Esophagus muscularis mucosa (tissue), 4 donors: ENCODE measurements at regions not wholly inside any gene's neighbourhood (a gene's known extent, or its start where the extent isn't known, plus 50 kb on each side); places are given as distances from the start of the nearest gene placed in this dataset.
A peak's percentile ranks its signal among the peaks of the same experiment; 100 is the strongest.

Source experiments
- DNase-seq: peaks from one replicate; pipeline ENCODE4 v3.0.0-alpha.2; 2017; ENCODE audit errors: extremely low spot score
- H3K27ac ChIP-seq, 4 donors: fragments of 200-600 bp; sonication (generic); replicated peaks in 1 of 4; 1 replicate in 3 of 4; 2 replicates in 1 of 4; pipeline ENCODE4 v1.5.1; 2016 to 2019; ENCODE audit warnings: mild to moderate bottlenecking in 1 of 4
- H3K27me3 ChIP-seq, 4 donors: fragments of 200-600 bp; sonication (generic); one replicate each; pipeline versions ENCODE4 v1.5.1 to v1.6.0; 2016 to 2019
- H3K36me3 ChIP-seq, 4 donors: fragments of 200-600 bp; sonication (generic); one replicate each; pipeline ENCODE4 v1.5.1; 2016 to 2019
- H3K4me1 ChIP-seq, 4 donors: fragments of 200-600 bp; sonication (generic); one replicate each; pipeline ENCODE4 v1.5.1; 2016 to 2019
- H3K4me3 ChIP-seq, 4 donors: fragments of 200-600 bp; sonication (generic); 1 replicate in 2 of 4; 2 replicates in 2 of 4; pipeline ENCODE4 v1.5.1; 2016 to 2019; ENCODE audit warnings: mild to moderate bottlenecking in 4 of 4, moderate library complexity in 1 of 4
- H3K9me3 ChIP-seq, 4 donors: fragments of 200-600 bp; sonication (generic); 1 replicate in 3 of 4; 2 replicates in 1 of 4; pipeline ENCODE4 v1.5.1; 2016 to 2019
- EP300 ChIP-seq: sonication (generic); formaldehyde crosslinking; IDR thresholded peaks from one replicate; pipeline ENCODE4 v1.6.1; 2017; ENCODE audit warnings: antibody characterized with exemption
- POLR2A ChIP-seq: fragments of 450-650 bp; IDR thresholded peaks from one replicate; pipeline ENCODE4 v1.6.1; 2017; ENCODE audit warnings: antibody characterized with exemption, moderate library complexity, mild to moderate bottlenecking, low read depth
- POLR2AphosphoS5 ChIP-seq, 2 donors: sonication (generic); formaldehyde crosslinking; IDR thresholded peaks; one replicate each; pipeline ENCODE4 v1.6.1; 2017; ENCODE audit warnings: antibody characterized with exemption in 2 of 2
- WGBS: methylation state at CpG from one replicate; pipeline ENCODE4 v1.1.5; 2018; 5-methylcytosine and 5-hydroxymethylcytosine counted together
- intact Hi-C: fragments of 100-400 bp; cut with DNase I; formaldehyde crosslinking; loops from one replicate; pipeline ENCODE4 v1.15.1; 2023
- TF ChIP-seq, protein P1 (sequence below), 3 experiments: fragments of 200-600 bp in 2 of 3; fragments of 450-650 bp in 1 of 3; sonication (generic) in 2 of 3; IDR thresholded peaks; one replicate each; pipeline ENCODE4 v1.5.1; 2017 to 2019; ENCODE audit warnings: antibody characterized with exemption in 3 of 3, mild to moderate bottlenecking in 2 of 3, moderate library complexity in 1 of 3

DNA sequence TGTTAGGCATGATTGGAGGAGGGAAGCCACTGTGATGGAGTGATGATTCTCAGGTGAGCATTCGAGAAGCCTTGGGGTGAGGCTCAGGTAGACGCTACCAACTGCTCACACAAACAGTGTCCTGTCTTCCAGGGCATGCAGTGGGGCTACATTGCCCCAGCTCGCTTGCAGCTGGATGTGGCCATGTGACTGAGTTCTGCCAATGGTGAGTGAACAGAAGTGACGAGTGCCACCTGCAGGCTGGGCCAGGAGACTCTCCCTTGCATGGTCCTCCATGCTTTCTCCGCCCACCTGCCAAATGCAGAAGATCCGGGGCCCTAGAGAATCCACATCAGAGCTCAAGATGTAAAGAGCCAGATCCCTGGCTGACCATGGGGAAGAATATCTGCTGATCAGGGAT, 195.9 kb downstream of the BCR start:
- DNase-seq = no peak
- Histone ChIP-seq H3K9me3 (no peaks in the 10 kb centered on the region), H3K4me1 (no peaks in the 10 kb centered on the region), H3K36me3 (no peaks in the 10 kb centered on the region), H3K4me3 (no peak overlapping the region), H3K27ac (no peak overlapping the region), H3K27me3 (no peaks in the 10 kb centered on the region)
- intact Hi-C loops = no loop called here
- no peak for TF ChIP-seq POLR2AphosphoS5 (IDR thresholded peaks at IDR 0.05)
- TF ChIP-seq, protein P1, sequence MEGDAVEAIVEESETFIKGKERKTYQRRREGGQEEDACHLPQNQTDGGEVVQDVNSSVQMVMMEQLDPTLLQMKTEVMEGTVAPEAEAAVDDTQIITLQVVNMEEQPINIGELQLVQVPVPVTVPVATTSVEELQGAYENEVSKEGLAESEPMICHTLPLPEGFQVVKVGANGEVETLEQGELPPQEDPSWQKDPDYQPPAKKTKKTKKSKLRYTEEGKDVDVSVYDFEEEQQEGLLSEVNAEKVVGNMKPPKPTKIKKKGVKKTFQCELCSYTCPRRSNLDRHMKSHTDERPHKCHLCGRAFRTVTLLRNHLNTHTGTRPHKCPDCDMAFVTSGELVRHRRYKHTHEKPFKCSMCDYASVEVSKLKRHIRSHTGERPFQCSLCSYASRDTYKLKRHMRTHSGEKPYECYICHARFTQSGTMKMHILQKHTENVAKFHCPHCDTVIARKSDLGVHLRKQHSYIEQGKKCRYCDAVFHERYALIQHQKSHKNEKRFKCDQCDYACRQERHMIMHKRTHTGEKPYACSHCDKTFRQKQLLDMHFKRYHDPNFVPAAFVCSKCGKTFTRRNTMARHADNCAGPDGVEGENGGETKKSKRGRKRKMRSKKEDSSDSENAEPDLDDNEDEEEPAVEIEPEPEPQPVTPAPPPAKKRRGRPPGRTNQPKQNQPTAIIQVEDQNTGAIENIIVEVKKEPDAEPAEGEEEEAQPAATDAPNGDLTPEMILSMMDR (IDR thresholded peaks at IDR 0.05) = no peak
- no peak for TF ChIP-seq EP300
- no peak for TF ChIP-seq POLR2A
- 70% methylated on average over 3 of the region's 6 CpGs for WGBS

- Histone ChIP-seq H3K9me3 (no peaks in the 10 kb centered on the region), H3K4me3 (no peak overlapping the region), H3K27ac (no peak overlapping the region), H3K27me3 (no peaks in the 10 kb centered on the region), H3K4me1 (no peaks in the 10 kb centered on the region), H3K36me3 (no peaks in the 10 kb centered on the region)
- 78% methylated on average over 14 of the region's 14 CpGs for WGBS
- DNase-seq = no peak
- TF ChIP-seq POLR2AphosphoS5 (IDR thresholded peaks at IDR 0.05) = no peak
- TF ChIP-seq POLR2A = no peak
- intact Hi-C loops = no loop called here
These were observed 194.9 kb downstream of the BCR start for GRCh38 chr22:23375031-23375827.

DNA sequence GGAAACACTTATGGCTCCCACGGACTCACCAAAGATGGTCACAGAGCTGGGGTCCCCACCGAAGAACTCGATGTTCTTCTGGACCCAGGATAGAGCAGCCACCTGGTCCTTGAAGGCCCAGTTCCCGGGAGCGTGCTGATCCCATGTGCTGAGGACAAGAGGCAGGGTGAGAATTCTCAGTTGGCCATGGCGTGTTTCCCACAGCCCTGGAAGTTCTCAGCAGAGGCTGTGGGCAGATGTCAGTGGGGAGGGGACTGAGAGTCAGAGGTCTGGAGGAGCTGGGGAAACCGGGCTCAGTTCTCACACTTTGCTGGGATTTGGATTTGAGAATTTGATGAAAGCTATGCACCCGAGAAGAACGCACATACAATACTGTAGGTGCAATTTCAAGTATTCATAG, 193.3 kb downstream of the BCR start:
- Histone ChIP-seq H3K4me3 (no peak overlapping the region), H3K36me3 (no peaks in the 10 kb centered on the region), H3K27me3 (no peaks in the 10 kb centered on the region), H3K9me3 (no peaks in the 10 kb centered on the region), H3K27ac (no peak overlapping the region), H3K4me1 (no peaks in the 10 kb centered on the region)
- DNase-seq = no peak
- intact Hi-C loops = no loop called here
- 81% methylated on average over 9 of the region's 9 CpGs for WGBS
- TF ChIP-seq, protein P1 (IDR thresholded peaks at IDR 0.05) = no peak
- TF ChIP-seq EP300 (no peak), POLR2AphosphoS5 (IDR thresholded peaks at IDR 0.05) (no peak), POLR2A (no peak)

DNA sequence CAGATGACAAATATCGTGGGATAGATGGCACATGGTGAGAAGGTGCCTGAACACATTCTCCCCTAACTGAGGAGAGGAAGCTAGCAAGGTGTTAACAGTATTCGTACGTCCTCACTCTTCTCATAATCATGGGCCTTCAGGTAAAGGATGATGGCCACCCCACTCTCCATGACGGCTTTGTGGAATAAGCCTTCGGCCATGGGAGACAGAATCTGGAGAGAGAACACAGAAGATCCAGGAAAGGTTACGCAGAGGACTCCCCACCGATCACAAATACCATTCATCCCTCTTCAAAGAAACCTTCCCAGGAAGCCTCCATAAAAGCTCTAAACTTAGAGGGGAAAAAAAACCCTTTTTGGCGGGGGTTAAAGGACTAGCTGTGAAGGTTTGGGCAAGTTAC, 189.9 kb downstream of the BCR start:
- DNase-seq = peak; percentile 53
- intact Hi-C loops = no loop called here

DNA sequence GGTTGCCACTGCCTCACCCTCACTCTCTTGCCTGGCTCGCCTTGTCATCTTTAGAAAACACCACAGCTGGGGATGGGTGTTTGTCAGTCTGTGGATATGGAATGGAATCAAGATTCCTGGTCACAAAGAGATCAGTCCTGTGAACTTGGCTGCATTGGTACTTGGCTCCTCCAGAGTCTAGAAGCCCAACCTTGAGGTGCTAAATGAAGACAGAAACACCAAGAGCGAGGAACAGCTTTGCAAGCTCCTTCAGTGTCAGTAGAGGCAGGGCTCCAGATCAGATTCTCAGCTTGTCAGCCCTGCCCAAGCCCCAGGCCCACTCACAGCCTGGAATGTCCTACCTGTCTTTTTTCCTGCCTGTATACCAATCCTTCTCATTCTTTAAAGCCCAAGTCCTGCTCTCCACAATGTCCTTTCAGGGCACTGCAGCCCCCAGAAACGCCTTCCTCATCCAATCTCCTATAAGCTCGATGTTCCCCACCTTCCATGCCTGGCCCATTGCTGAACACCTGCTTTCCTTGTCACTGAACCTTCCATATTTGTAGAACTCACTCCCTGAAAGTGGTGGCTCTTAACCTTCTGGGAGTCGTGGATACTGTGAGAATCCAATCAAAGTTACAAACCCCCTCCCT, 188.9 kb downstream of the BCR start:
- peak; percentile 90 for DNase-seq
- no peaks in the 10 kb centered on the region for H3K9me3 ChIP-seq
- no peak overlapping the region for H3K4me3 ChIP-seq
- no peaks in the 10 kb centered on the region for H3K36me3 ChIP-seq
- no peaks in the 10 kb centered on the region for H3K4me1 ChIP-seq
- no peak for TF ChIP-seq POLR2AphosphoS5 (IDR thresholded peaks at IDR 0.05)
- TF ChIP-seq, protein P1 (IDR thresholded peaks at IDR 0.05) = no peak
- TF ChIP-seq POLR2A = no peak
- TF ChIP-seq EP300 = no peak
- intact Hi-C loops = no loop called here
- H3K27ac ChIP-seq = no peak overlapping the region
- WGBS = 75% methylated on average over 5 of the region's 5 CpGs
- H3K27me3 ChIP-seq = no peaks in the 10 kb centered on the region

More for the DNA sequence above, 189.9 kb downstream of the BCR start:
- no peak overlapping the region for H3K4me3 ChIP-seq
- H3K27ac ChIP-seq = no peak overlapping the region
- H3K9me3 ChIP-seq = no peaks in the 10 kb centered on the region
- 73% methylated on average over 8 of the region's 8 CpGs for WGBS
- H3K36me3 ChIP-seq = no peaks in the 10 kb centered on the region
- no peaks in the 10 kb centered on the region for H3K4me1 ChIP-seq
- H3K27me3 ChIP-seq = no peaks in the 10 kb centered on the region
- TF ChIP-seq POLR2AphosphoS5 (IDR thresholded peaks at IDR 0.05) (no peak), POLR2A (no peak), EP300 (no peak)
- TF ChIP-seq, protein P1 (IDR thresholded peaks at IDR 0.05) = no peak
